HepG2 (cell line): ENCODE measurements at regions not wholly inside any gene's neighbourhood (a gene's known extent, or its start where the extent isn't known, plus 50 kb on each side); places are given as distances from the start of the nearest gene placed in this dataset.

Experiments used
- BATF2 ChIP-seq: sonication (generic); formaldehyde crosslinking; IDR thresholded peaks from 2 replicates; pipeline ENCODE4 v1.8.0; 2022; ENCODE audit warnings: mild to moderate bottlenecking, missing genetic modification reagents, moderate library complexity
- CREM ChIP-seq, 2 experiments: sonication (generic) in 1 of 2; formaldehyde crosslinking in 1 of 2; IDR thresholded peaks; 2 replicates each; pipeline versions ENCODE4 v1.4.0 to v1.6.1; 2016 to 2020; ENCODE audit warnings: antibody characterized with exemption in 1 of 2, mild to moderate bottlenecking in 1 of 2, missing genetic modification reagents in 1 of 2
- DMTF1 ChIP-seq: sonication (generic); formaldehyde crosslinking; IDR thresholded peaks from 2 replicates; pipeline ENCODE4 v1.4.0; 2020; ENCODE audit warnings: mild to moderate bottlenecking, missing genetic modification reagents
- GTF2F1 ChIP-seq: fragments of 150-350 bp; IDR thresholded peaks from 2 replicates; pipeline ENCODE4 v1.6.1; 2014; ENCODE audit warnings: low read length
- NCOA2 ChIP-seq: sonication (generic); formaldehyde crosslinking; IDR thresholded peaks from 2 replicates; pipeline ENCODE4 v1.8.0; 2022; ENCODE audit warnings: inconsistent platforms
- RNF2 ChIP-seq: fragments of 450-650 bp; conservative IDR thresholded peaks from 2 replicates; pipeline ENCODE4 v1.6.1; 2016; ENCODE audit warnings: low read depth
- ZNF138 ChIP-seq: sonication (generic); formaldehyde crosslinking; IDR thresholded peaks from 2 replicates; pipeline ENCODE4 v1.5.0; 2020; ENCODE audit warnings: mild to moderate bottlenecking, low read depth, missing genetic modification reagents
- ZNF512 ChIP-seq: sonication (generic); formaldehyde crosslinking; IDR thresholded peaks from 2 replicates; pipeline ENCODE4 v1.4.0; 2020; ENCODE audit warnings: mild to moderate bottlenecking, missing genetic modification reagents

- TF ChIP-seq DMTF1 (no peak), ZNF512 (no peak), BATF2 (no peak), ZNF138 (CRISPR knock-in tag) (no peak), RNF2 (no peak), GTF2F1 (no peak), CREM (IDR thresholded peaks at IDR 0.05) (no peak), CREM (CRISPR knock-in tag; IDR thresholded peaks at IDR 0.05) (no peak), NCOA2 (CRISPR knock-in tag) (no peak)
Observed at GRCh38 chr6:803191-803977, 110.4 kb upstream of the EXOC2 start.
